RWPE2 (cell line): ENCODE measurements at regions not wholly inside any gene's neighbourhood (a gene's known extent, or its start where the extent isn't known, plus 50 kb on each side); places are given as distances from the start of the nearest gene placed in this dataset.

ENCODE experiments used
- ATAC-seq: fragments of 200-7000 bp; cut with Tn5 transposase; 3 replicates; pipeline ENCODE4 v1.9.1; 2021; ENCODE audit warnings: low read depth
- DNase-seq: peaks from one replicate; pipeline ENCODE4 v3.0.0-alpha.2; 2020; ENCODE audit warnings: low spot score
- H3K27ac ChIP-seq: fragments of 450-650 bp; 2 replicates; pipeline ENCODE4 v1.5.1; 2017; ENCODE audit warnings: mild to moderate bottlenecking; ENCODE audit not compliant: poor library complexity, severe bottlenecking
- H3K27me3 ChIP-seq: fragments of 250-450 bp; sonication (Bioruptor Pico); 2 replicates; pipeline ENCODE4 v1.5.1; 2021; ENCODE audit warnings: mild to moderate bottlenecking, moderate library complexity; ENCODE audit not compliant: insufficient read depth, poor library complexity, severe bottlenecking
- H3K36me3 ChIP-seq: fragments of 250-450 bp; sonication (Bioruptor Pico); 2 replicates; pipeline ENCODE4 v1.5.1; 2020; ENCODE audit warnings: low read depth, mild to moderate bottlenecking, moderate library complexity
- H3K4me1 ChIP-seq: fragments of 250-450 bp; sonication (Bioruptor Pico); 2 replicates; pipeline ENCODE4 v1.5.1; 2021; ENCODE audit warnings: mild to moderate bottlenecking, moderate library complexity; ENCODE audit not compliant: insufficient read depth, poor library complexity, severe bottlenecking
- H3K4me3 ChIP-seq: fragments of 250-450 bp; sonication (Bioruptor Pico); 2 replicates; pipeline ENCODE4 v1.5.1; 2021; ENCODE audit warnings: mild to moderate bottlenecking, moderate library complexity; ENCODE audit not compliant: severe bottlenecking
- H3K9me3 ChIP-seq: fragments of 250-450 bp; sonication (Bioruptor Pico); 2 replicates; pipeline ENCODE4 v1.5.1; 2021; ENCODE audit warnings: mild to moderate bottlenecking, moderate library complexity; ENCODE audit not compliant: severe bottlenecking
- CTCF ChIP-seq: fragments of 450-650 bp; IDR thresholded peaks from one replicate; pipeline ENCODE4 v1.5.1; 2017; ENCODE audit warnings: mild to moderate bottlenecking, moderate library complexity; ENCODE audit not compliant: poor library complexity, severe bottlenecking

GRCh38 chr5:103353581-103353980, 95.0 kb downstream of the MACIR start:
- no peak overlapping the region for H3K4me3 ChIP-seq
- DNase-seq (no peak), ATAC-seq (no peak)
- TF ChIP-seq CTCF = no peak
- no peak overlapping the region for H3K27ac ChIP-seq
- H3K4me1 ChIP-seq = no peaks in the 10 kb centered on the region
- H3K27me3 ChIP-seq = peaks cover 4% of the 10 kb centered on the region
- H3K9me3 ChIP-seq = no peaks in the 10 kb centered on the region
- no peaks in the 10 kb centered on the region for H3K36me3 ChIP-seq

GRCh38 chr5:103347716-103348423, 89.3 kb downstream of the MACIR start:
- DNase-seq (no peak), ATAC-seq (no peak)
- Histone ChIP-seq H3K27me3 (peaks cover 4% of the 10 kb centered on the region), H3K4me3 (no peak overlapping the region), H3K4me1 (no peaks in the 10 kb centered on the region), H3K9me3 (no peaks in the 10 kb centered on the region), H3K36me3 (no peaks in the 10 kb centered on the region), H3K27ac (no peak overlapping the region)
- TF ChIP-seq CTCF = no peak

- no peak for ATAC-seq
- Histone ChIP-seq H3K4me3 (no peak overlapping the region), H3K36me3 (no peaks in the 10 kb centered on the region), H3K9me3 (no peaks in the 10 kb centered on the region), H3K27ac (no peak overlapping the region), H3K4me1 (no peaks in the 10 kb centered on the region), H3K27me3 (peaks cover 4% of the 10 kb centered on the region)
- DNase-seq = no peak
- no peak for TF ChIP-seq CTCF
Observed at GRCh38 chr5:103346162-103346748, 87.7 kb downstream of the MACIR start.

- Histone ChIP-seq H3K4me1 (no peaks in the 10 kb centered on the region), H3K9me3 (no peaks in the 10 kb centered on the region), H3K27ac (no peak overlapping the region), H3K4me3 (no peak overlapping the region), H3K36me3 (no peaks in the 10 kb centered on the region), H3K27me3 (peaks cover 4% of the 10 kb centered on the region)
- no peak for TF ChIP-seq CTCF
- DNase-seq = no peak
- no peak for ATAC-seq
Observed at GRCh38 chr5:103345461-103345860, 86.9 kb downstream of the MACIR start.
